AG04450 (cell line): ENCODE measurements at regions not wholly inside any gene's neighbourhood (a gene's known extent, or its start where the extent isn't known, plus 50 kb on each side); places are given as distances from the start of the nearest gene placed in this dataset.
"Not testable (repeated sequence)": the region's sequence is repeated elsewhere in the genome, so short reads cannot be mapped to it uniquely, and the experiment has no call there.

Experiments used
- CTCF ChIA-PET: fragments of 300-600, 350-600 bp; formaldehyde crosslinking; extraction: SDS; loops from one replicate; lab custom pipeline; 2022; ENCODE audit warnings: antibody characterized with exemption, inconsistent platforms; lab: Charles Lee
- POLR2A ChIA-PET: fragments of 350-600 bp; formaldehyde crosslinking; extraction: SDS; loops from one replicate; lab custom pipeline; 2021; ENCODE audit warnings: antibody characterized with exemption, inconsistent platforms; lab: Yijun Ruan, JAX
- DNase-seq: peaks from one replicate; pipeline ENCODE4 v3.0.0-alpha.2; 2011; ENCODE audit warnings: low read depth, low spot score
- H3K27ac ChIP-seq: one replicate; pipeline ENCODE4 v1.5.1; 2012; ENCODE audit warnings: low read depth, low read length, control low read depth
- H3K27me3 ChIP-seq: one replicate; pipeline ENCODE4 v1.6.0; 2012; ENCODE audit warnings: low read length; ENCODE audit not compliant: control insufficient read depth, insufficient read depth
- H3K4me3 ChIP-seq: 2 replicates; pipeline ENCODE4 v1.5.1; 2011; ENCODE audit warnings: mild to moderate bottlenecking, low read depth, low read length, control low read depth
- H3K9me3 ChIP-seq: 2 replicates; pipeline ENCODE4 v1.5.1; 2012; ENCODE audit warnings: low read length; ENCODE audit not compliant: control insufficient read depth, insufficient read depth
- TF ChIP-seq, protein P1 (sequence below): IDR thresholded peaks from 2 replicates; pipeline ENCODE4 v1.5.1; 2011; ENCODE audit warnings: low read depth, low read length, control low read depth, inconsistent platforms

DNA sequence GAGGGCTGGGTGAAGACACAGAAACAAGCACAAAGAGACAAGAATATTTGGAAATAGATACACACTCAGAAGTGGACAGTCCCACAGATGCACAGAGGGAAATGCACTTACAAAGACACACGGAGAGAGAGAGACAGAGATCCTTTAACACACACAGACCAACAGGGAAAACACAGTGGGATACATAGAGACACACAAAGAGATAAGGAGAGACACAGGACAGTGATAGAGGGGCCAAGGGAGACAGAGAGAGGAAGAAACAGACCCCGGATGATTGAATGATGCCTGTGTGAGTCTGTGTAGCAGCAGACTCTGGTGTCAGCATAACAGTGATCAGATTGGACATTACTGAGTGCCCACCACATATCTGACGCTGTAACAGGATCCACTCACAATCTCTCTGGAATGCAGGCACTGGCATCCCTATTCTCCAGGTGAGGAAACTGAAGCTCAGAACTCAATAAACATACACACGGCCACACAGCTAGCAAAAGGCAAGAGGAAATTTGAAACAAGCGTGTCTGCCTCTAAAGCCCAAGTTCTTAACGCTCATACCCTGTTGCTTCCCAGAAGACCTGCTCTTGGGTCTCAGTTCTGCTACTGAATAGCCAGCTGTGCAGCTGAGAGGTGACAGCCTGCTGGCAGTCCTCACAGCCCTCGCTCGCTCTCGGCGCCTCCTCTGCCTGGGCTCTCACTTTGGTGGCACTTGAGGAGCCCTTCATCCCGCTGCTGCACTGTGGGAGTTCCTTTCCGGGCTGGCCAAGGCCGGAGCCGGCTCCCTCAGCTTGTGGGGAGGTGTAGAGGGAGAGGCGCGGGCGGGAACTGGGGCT lies 186.3 kb upstream of the NLRP1 start:
- ChIA-PET POLR2A (no interaction called here), CTCF (no interaction called here)
- Histone ChIP-seq H3K27me3 (peaks cover 9% of the 10 kb centered on the region), H3K27ac (no peak overlapping the region), H3K9me3 (no peaks in the 10 kb centered on the region; the same call in 1 of the 2 replicates), H3K4me3 (no peak overlapping the region)
- TF ChIP-seq, protein P1, sequence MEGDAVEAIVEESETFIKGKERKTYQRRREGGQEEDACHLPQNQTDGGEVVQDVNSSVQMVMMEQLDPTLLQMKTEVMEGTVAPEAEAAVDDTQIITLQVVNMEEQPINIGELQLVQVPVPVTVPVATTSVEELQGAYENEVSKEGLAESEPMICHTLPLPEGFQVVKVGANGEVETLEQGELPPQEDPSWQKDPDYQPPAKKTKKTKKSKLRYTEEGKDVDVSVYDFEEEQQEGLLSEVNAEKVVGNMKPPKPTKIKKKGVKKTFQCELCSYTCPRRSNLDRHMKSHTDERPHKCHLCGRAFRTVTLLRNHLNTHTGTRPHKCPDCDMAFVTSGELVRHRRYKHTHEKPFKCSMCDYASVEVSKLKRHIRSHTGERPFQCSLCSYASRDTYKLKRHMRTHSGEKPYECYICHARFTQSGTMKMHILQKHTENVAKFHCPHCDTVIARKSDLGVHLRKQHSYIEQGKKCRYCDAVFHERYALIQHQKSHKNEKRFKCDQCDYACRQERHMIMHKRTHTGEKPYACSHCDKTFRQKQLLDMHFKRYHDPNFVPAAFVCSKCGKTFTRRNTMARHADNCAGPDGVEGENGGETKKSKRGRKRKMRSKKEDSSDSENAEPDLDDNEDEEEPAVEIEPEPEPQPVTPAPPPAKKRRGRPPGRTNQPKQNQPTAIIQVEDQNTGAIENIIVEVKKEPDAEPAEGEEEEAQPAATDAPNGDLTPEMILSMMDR: no peak
- no peak for DNase-seq

DNA sequence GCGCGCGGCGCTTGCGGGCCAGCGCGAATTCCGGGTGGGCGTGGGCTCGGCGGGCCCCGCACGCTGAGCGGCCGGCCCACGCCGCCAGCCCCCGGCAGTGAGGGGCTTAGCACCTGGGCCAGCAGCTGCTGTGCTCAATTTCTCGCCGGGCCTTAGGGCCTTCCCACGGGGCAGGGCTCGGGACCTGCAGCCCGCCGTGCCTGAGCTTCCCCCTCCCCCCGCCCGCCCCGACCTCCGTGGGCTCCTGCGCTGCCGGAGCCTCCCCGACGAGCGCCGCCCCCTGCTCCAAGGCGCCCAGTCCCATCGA lies 186.9 kb upstream of the NLRP1 start:
- H3K4me3 ChIP-seq, H3K27ac ChIP-seq, CTCF ChIA-PET, H3K27me3 ChIP-seq, POLR2A ChIA-PET, DNase-seq, H3K9me3 ChIP-seq: not testable (repeated sequence)

DNA sequence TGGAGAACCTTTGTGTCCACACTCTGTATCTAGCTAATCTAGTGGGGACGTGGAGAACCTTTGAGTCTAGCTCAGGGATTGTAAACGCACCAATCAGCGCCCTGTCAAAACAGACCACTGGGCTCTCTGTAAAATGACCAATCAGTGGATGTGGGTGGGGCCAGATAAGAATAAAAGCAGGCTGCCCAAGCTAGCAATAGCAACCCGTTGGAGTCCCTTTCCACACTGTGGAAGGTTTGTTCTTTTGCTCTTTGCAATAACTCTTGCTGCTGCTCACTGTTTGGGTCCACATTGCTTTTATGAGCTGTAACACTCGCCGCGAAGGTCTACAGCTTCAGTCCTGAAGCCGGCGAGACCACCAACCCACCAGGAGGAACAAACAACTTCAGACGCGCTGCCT lies 187.7 kb upstream of the NLRP1 start:
- POLR2A ChIA-PET: interaction anchor here (1.0 kb wide), 1 partner anchor 13 kb away, joined by 6 read pairs; no protein-coding TSS in a partner anchor
- H3K4me3 ChIP-seq, H3K27me3 ChIP-seq, H3K9me3 ChIP-seq, DNase-seq, H3K27ac ChIP-seq: not testable (repeated sequence)
- CTCF ChIA-PET: interaction anchor here (0.7 kb wide), 1 partner anchor 179 kb away, joined by 3 read pairs; no protein-coding TSS in a partner anchor

DNA sequence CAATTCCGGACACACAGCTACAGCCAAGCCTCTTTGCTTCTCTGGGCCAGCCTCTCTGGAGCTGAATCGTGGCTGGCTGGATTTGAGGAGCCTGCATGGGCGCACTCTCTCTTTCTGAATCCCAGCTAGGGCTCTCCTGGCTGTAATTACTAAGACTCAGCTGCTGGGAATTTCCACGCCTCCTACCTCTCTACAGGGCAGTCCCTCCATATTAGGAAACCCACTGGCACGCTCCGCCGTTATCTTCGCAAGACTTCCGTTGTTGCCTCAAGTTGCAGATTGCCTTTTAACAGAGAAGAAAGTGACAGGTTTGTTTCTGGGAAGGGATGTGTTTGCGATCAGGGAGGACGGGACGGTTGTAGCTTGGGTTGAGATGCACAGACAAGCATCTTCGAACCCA lies 188.4 kb upstream of the NLRP1 start:
- Histone ChIP-seq H3K9me3 (no peaks in the 10 kb centered on the region; the same call in 1 of the 2 replicates), H3K27me3 (no peaks in the 10 kb centered on the region), H3K27ac (no peak overlapping the region), H3K4me3 (no peak overlapping the region)
- DNase-seq: no peak
- TF ChIP-seq, protein P1: no peak
- POLR2A ChIA-PET: interaction anchor here (1.0 kb wide), 1 partner anchor 14 kb away, joined by 6 read pairs; no protein-coding TSS in a partner anchor
- CTCF ChIA-PET: interaction anchor here (0.7 kb wide), 1 partner anchor 180 kb away, joined by 3 read pairs; no protein-coding TSS in a partner anchor

DNA sequence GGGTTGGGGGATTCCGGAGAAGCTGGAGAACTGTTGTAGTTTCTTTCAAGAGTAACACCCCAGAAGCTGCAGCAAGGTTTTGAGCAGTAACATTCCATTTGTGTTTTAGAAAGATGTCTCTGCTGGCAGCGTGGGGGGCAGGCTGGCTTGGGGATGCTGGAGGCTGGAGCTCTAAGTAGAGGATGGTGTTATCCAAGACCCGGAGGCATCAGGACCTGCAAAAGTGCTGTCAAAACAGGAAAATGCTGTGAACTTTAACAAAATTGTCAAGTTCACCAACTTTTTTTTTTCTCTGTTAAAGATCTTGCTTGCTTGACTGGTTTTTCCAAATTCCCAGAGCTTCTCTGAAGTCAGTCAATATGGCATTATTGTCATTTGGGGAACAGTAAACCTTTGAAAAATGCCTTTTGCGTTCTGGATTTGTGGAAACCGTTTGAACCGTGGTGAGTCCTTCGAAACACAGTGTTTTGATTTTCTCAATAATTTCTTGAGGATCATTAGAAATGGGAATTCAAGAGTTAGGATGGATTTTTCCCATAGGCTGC lies 189.6 kb upstream of the NLRP1 start:
- ChIA-PET POLR2A (no interaction called here), CTCF (interaction anchor here (0.6 kb wide), 1 partner anchor 839 kb away, joined by 3 read pairs; no protein-coding TSS in a partner anchor)
- no peak overlapping the region for H3K4me3 ChIP-seq
- TF ChIP-seq, protein P1: no peak
- H3K27ac ChIP-seq: no peak overlapping the region
- DNase-seq: no peak
- no peaks in the 10 kb centered on the region for H3K27me3 ChIP-seq
- no peaks in the 10 kb centered on the region; the same call in 1 of the 2 replicates for H3K9me3 ChIP-seq

DNA sequence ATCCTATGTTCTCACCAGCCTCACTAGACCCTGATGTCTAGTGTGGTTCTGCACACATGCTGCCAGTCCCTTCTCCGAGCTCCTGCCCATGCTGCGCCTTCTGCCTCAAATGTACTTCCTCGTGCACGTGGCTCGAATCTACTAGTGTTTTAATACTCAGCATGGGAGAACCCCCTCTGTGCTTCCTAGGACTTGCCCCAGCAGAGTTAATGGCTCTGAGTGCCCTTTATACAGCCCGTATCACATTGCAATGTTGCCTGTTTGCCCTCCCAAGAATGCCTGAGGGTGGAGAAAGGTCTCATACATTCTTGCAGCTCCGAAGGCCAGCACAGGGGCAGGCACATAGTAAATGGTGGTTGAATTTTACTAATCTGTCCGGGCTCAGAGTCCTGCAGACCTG lies 190.8 kb upstream of the NLRP1 start:
- Histone ChIP-seq H3K27ac (no peak overlapping the region), H3K4me3 (no peak overlapping the region), H3K27me3 (no peaks in the 10 kb centered on the region), H3K9me3 (no peaks in the 10 kb centered on the region; the same call in 1 of the 2 replicates)
- no peak for DNase-seq
- TF ChIP-seq, protein P1: no peak
- ChIA-PET POLR2A (no interaction called here), CTCF (interaction anchor here (1.3 kb wide), 1 partner anchor 11 kb away, joined by 4 read pairs; no protein-coding TSS in a partner anchor)
